K562 (cell line): ENCODE measurements at regions not wholly inside any gene's neighbourhood (a gene's known extent, or its start where the extent isn't known, plus 50 kb on each side); places are given as distances from the start of the nearest gene placed in this dataset.

Experiments
- ATAC-seq: fragments of 200-7000 bp; cut with Tn5 transposase; 3 replicates; pipeline ENCODE4 v1.9.1; 2020; ENCODE audit warnings: moderate library complexity
- BruUV-seq: library from RNA; stranded (reverse); fragments of 400-500 nt; replicated peaks from 2 replicates; lab custom pipeline; 2021; lab: Mats Ljungman, UMichigan
- CTCF ChIA-PET: fragments of 300-600 bp; formaldehyde crosslinking; extraction: SDS; loops from one replicate; lab custom pipeline; 2021; ENCODE audit warnings: low intra/inter-chr PET ratio; lab: Yijun Ruan, JAX
- POLR2A ChIA-PET: fragments of 300-600, 350-650 bp; sonication (Branson Sonifier 250); formaldehyde crosslinking; extraction: SDS; loops from one replicate; lab custom pipeline; 2021; ENCODE audit warnings: antibody characterized with exemption, inconsistent platforms; lab: Yijun Ruan, JAX
- DNase-seq, 4 experiments: peaks; one replicate each; pipeline versions ENCODE4 v3.0.0 to v3.0.0-alpha.2; 2011 to 2018; ENCODE audit warnings: low spot score in 3 of 4, mixed read lengths in 3 of 4; ENCODE audit errors: extremely low read depth in 1 of 4
- FAIRE-seq: peaks from 2 replicates; lab custom pipeline; 2011; peaks lifted over from hg19 to GRCh38; lab: Jason Lieb, UNC
- H2AFZ ChIP-seq: 2 replicates; pipeline ENCODE4 v1.6.0; 2011; ENCODE audit warnings: low read depth, low read length, control low read depth, inconsistent platforms
- H3K27ac ChIP-seq: fragments of 200-600 bp; 3 replicates; pipeline ENCODE4 v1.8.0; 2011; ENCODE audit warnings: low read depth, mild to moderate bottlenecking, control low read depth, inconsistent platforms, low read length, moderate library complexity, mixed read lengths; ENCODE audit errors: extremely low read depth
- H3K27me3 ChIP-seq, 2 experiments: fragments of 300-600 bp in 1 of 2; 2 replicates in 1 of 2; 3 replicates in 1 of 2; pipeline versions ENCODE4 v1.6.0 to v1.8.0; 2011; ENCODE audit warnings: inconsistent platforms in 2 of 2, low read length in 2 of 2, mild to moderate bottlenecking in 1 of 2, mixed read lengths in 1 of 2, moderate library complexity in 1 of 2; ENCODE audit not compliant: control insufficient read depth in 2 of 2, insufficient read depth in 2 of 2
- H3K36me3 ChIP-seq: fragments of 300-600 bp; 3 replicates; pipeline ENCODE4 v1.8.0; 2011; ENCODE audit warnings: mild to moderate bottlenecking, low read length, inconsistent platforms; ENCODE audit not compliant: control insufficient read depth, insufficient read depth
- H3K4me1 ChIP-seq, 2 experiments: fragments of 200-600 bp in 1 of 2; replicated peaks in 1 of 2; 2 replicates in 1 of 2; 3 replicates in 1 of 2; pipeline versions ENCODE4 v1.5.1 to v1.8.0; 2011; ENCODE audit warnings: inconsistent platforms in 2 of 2, low read length in 2 of 2, mild to moderate bottlenecking in 1 of 2, mixed read lengths in 1 of 2, moderate library complexity in 1 of 2; ENCODE audit not compliant: control insufficient read depth in 2 of 2, insufficient read depth in 2 of 2
- H3K4me2 ChIP-seq: 2 replicates; pipeline ENCODE4 v1.6.1; 2011; ENCODE audit warnings: low read length, control low read depth, inconsistent platforms, mixed read lengths; ENCODE audit not compliant: insufficient read depth
- H3K4me3 ChIP-seq: fragments of 200-600 bp; sonication (generic), shearing (Covaris generic); 2 replicates; pipeline ENCODE4 v1.5.1; 2016; ENCODE audit warnings: control low read depth, inconsistent platforms
- H3K79me2 ChIP-seq: fragments of 200-600 bp; 3 replicates; pipeline ENCODE4 v1.8.0; 2011; ENCODE audit warnings: low read length, inconsistent platforms; ENCODE audit not compliant: control insufficient read depth, insufficient read depth
- H3K9ac ChIP-seq, 2 experiments: 2 replicates each; pipeline versions ENCODE4 v1.6.0 to v1.6.1; 2011; ENCODE audit warnings: low read depth in 2 of 2, low read length in 2 of 2, control low read depth in 1 of 2, inconsistent platforms in 1 of 2, mild to moderate bottlenecking in 1 of 2, mixed read lengths in 1 of 2; ENCODE audit not compliant: insufficient read depth in 1 of 2
- H3K9me1 ChIP-seq: one replicate; pipeline ENCODE4 v1.6.0; 2011; ENCODE audit warnings: inconsistent platforms, mild to moderate bottlenecking, low read length, moderate library complexity; ENCODE audit not compliant: control insufficient read depth, insufficient read depth
- H3K9me3 ChIP-seq: replicated peaks from 2 replicates; pipeline ENCODE4 v1.5.1; 2011; ENCODE audit warnings: low read depth, low read length, inconsistent platforms; ENCODE audit not compliant: control insufficient read depth, insufficient read depth
- H4K20me1 ChIP-seq: replicated peaks from 2 replicates; pipeline ENCODE4 v1.6.1; 2011; ENCODE audit warnings: low read length, inconsistent platforms, mixed read lengths; ENCODE audit not compliant: control insufficient read depth, insufficient read depth
- DMBX1 ChIP-seq: fragments of 250-450 bp; sonication (Bioruptor Pico); IDR thresholded peaks from 2 replicates; pipeline ENCODE4 v1.8.0; 2022; ENCODE audit warnings: inconsistent platforms, mild to moderate bottlenecking, moderate library complexity, borderline replicate concordance
- ELF2 ChIP-seq: fragments of 250-450 bp; sonication (Bioruptor Pico); IDR thresholded peaks from 2 replicates; pipeline ENCODE4 v1.5.0; 2021; ENCODE audit warnings: mild to moderate bottlenecking
- EWSR1 ChIP-seq: fragments of 450-650 bp; IDR thresholded peaks from 2 replicates; pipeline ENCODE4 v1.6.1; 2018; ENCODE audit warnings: borderline replicate concordance, mild to moderate bottlenecking, low read depth, moderate library complexity; ENCODE audit not compliant: partially characterized antibody
- RAD51 ChIP-seq: fragments of 450-650 bp; IDR thresholded peaks from 2 replicates; pipeline ENCODE4 v1.7.1; 2016; ENCODE audit warnings: low read depth, mild to moderate bottlenecking, borderline replicate concordance
- SAFB ChIP-seq: fragments of 200-400 bp; formaldehyde crosslinking; IDR thresholded peaks from 2 replicates; pipeline ENCODE4 v1.6.1; 2017; ENCODE audit warnings: low read depth, low read length, borderline replicate concordance
- SMAD3 ChIP-seq: fragments of 450-650 bp; formaldehyde crosslinking; conservative IDR thresholded peaks from 2 replicates; pipeline ENCODE4 v1.4.0; 2020; ENCODE audit warnings: mild to moderate bottlenecking
- TBL1XR1 ChIP-seq, 2 experiments: IDR thresholded peaks; 2 replicates each; pipeline ENCODE4 v1.6.1; 2012; ENCODE audit warnings: improper control_type of control experiment in 2 of 2, low read length in 2 of 2, mild to moderate bottlenecking in 1 of 2
- TCF3 ChIP-seq: sonication (generic); formaldehyde crosslinking; IDR thresholded peaks from 2 replicates; pipeline ENCODE4 v1.4.0; 2020; ENCODE audit warnings: mild to moderate bottlenecking, missing genetic modification reagents
- TGIF2 ChIP-seq: sonication (generic); formaldehyde crosslinking; IDR thresholded peaks from 2 replicates; pipeline ENCODE4 v1.8.1; 2022; ENCODE audit warnings: mild to moderate bottlenecking, missing genetic modification reagents, moderate library complexity
- ZNF253 ChIP-seq: fragments of 250-450 bp; sonication (Bioruptor Pico); conservative IDR thresholded peaks from 2 replicates; pipeline ENCODE4 v1.6.1; 2021; ENCODE audit warnings: mild to moderate bottlenecking
- ZNF274 ChIP-seq: IDR thresholded peaks from 2 replicates; pipeline ENCODE4 v1.6.1; 2011; ENCODE audit warnings: low read depth, mild to moderate bottlenecking, low read length, moderate library complexity, borderline replicate concordance
- ZNF347 ChIP-seq: fragments of 450-650 bp; formaldehyde crosslinking; IDR thresholded peaks from 2 replicates; pipeline ENCODE4 v1.4.0; 2020; ENCODE audit warnings: low read depth, mild to moderate bottlenecking, moderate library complexity
- WGBS: fragments of 100-300 bp; shearing (Covaris generic); methylation state at CpG from one replicate; pipeline ENCODE4 v1.1.6; 2016; ENCODE audit warnings: low coverage, mixed read lengths; ENCODE audit not compliant: insufficient coverage; ENCODE audit errors: missing lambda C conversion rate; 5-methylcytosine and 5-hydroxymethylcytosine counted together
- in situ Hi-C: fragments of 300-500 bp; cut with MboI; formaldehyde crosslinking; loops from 4 replicates; pipeline ENCODE4 v1.15.0; 2018; ENCODE audit warnings: inconsistent platforms, mixed read lengths
- intact Hi-C: fragments of 100-400 bp; cut with micrococcal nuclease; formaldehyde crosslinking; loops from 2 replicates; pipeline ENCODE4 v1.14.2; 2022
- TF ChIP-seq, protein P1 (sequence below): fragments of 450-650 bp; formaldehyde crosslinking; conservative IDR thresholded peaks from 2 replicates; pipeline ENCODE4 v1.4.0; 2022; ENCODE audit warnings: mild to moderate bottlenecking, missing genetic modification characterization
- TF ChIP-seq, protein P2 (sequence below): fragments of 450-650 bp; IDR thresholded peaks from 2 replicates; pipeline ENCODE4 v1.6.1; 2016; ENCODE audit warnings: low read depth, mild to moderate bottlenecking, moderate library complexity

DNA sequence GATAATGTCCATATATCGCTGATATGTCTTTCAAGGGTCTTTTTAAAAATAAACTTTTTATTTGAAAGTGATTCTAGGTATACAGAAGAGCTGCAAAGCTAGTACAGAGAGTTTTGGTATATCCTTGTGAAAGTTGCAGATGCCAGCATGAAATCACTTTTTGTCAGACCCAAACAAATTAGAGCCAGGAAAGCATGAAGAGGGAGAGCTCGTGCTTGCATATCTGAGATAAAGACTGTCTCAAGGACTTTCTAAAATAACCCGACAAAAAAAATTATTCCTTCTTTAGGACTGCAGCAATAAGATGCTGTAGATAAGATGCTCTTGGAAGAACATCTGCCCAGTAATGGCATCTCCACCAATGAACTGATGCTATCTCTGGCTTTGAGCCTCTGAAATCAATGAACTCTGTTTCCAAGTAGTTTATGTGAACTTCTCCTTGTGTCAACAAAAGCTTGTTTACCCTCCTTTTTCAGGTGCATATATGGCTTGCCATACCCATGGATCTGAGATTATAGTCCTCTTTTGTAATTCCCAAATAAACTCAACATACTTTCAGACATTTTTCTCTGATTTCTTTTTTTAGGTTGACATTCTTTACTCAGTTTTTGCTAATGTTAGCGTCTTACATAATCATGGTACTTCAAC is 774.6 kb upstream of the FAM98A start:
- whole genome bisulfite sequencing, result 0% methylated on average over 4 of the region's 4 CpGs

More for the DNA sequence above, 774.6 kb upstream of the FAM98A start:
- BruUV-seq, result no TSS peak
- H3K9me1 ChIP-seq, result no peaks in the 10 kb centered on the region
- no peaks in the 10 kb centered on the region for H4K20me1 ChIP-seq
- FAIRE-seq, result no peak
- H3K9ac ChIP-seq, result no peak overlapping the region
- H3K4me3 ChIP-seq, result no peak overlapping the region
- H2AFZ ChIP-seq, result no peak overlapping the region
- ChIA-PET POLR2A (no interaction called here), CTCF (no interaction called here)
- H3K4me1 ChIP-seq, result no peaks in the 10 kb centered on the region
- TF ChIP-seq ZNF347 (CRISPR knock-in tag) (no peak), TGIF2 (CRISPR knock-in tag) (no peak), RAD51 (no peak), TCF3 (CRISPR knock-in tag) (no peak), ZNF274 (no peak), SAFB (no peak), ELF2 (CRISPR knock-in tag) (no peak), SMAD3 (no peak), EWSR1 (no peak), DMBX1 (CRISPR knock-in tag) (no peak), TBL1XR1 (IDR thresholded peaks at IDR 0.05; ENCODE audit: low read length in 2 of 2) (no peak), ZNF253 (CRISPR knock-in tag) (no peak)
- TF ChIP-seq, protein P1, sequence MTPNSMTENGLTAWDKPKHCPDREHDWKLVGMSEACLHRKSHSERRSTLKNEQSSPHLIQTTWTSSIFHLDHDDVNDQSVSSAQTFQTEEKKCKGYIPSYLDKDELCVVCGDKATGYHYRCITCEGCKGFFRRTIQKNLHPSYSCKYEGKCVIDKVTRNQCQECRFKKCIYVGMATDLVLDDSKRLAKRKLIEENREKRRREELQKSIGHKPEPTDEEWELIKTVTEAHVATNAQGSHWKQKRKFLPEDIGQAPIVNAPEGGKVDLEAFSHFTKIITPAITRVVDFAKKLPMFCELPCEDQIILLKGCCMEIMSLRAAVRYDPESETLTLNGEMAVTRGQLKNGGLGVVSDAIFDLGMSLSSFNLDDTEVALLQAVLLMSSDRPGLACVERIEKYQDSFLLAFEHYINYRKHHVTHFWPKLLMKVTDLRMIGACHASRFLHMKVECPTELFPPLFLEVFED (CRISPR knock-in tag), result no peak
- TF ChIP-seq, protein P2, sequence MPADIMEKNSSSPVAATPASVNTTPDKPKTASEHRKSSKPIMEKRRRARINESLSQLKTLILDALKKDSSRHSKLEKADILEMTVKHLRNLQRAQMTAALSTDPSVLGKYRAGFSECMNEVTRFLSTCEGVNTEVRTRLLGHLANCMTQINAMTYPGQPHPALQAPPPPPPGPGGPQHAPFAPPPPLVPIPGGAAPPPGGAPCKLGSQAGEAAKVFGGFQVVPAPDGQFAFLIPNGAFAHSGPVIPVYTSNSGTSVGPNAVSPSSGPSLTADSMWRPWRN, result no peak
- TF ChIP-seq, all 486 proteins: peak for 0
- intact Hi-C loops, result no loop called here
- in situ Hi-C loops, result no loop called here
- H3K27ac ChIP-seq, result no peak overlapping the region
- H3K9me3 ChIP-seq, result no peaks in the 10 kb centered on the region
- ATAC-seq (no peak), DNase-seq (no peak)
- H3K79me2 ChIP-seq, result no peaks in the 10 kb centered on the region
- no peaks in the 10 kb centered on the region for H3K27me3 ChIP-seq
- no peaks in the 10 kb centered on the region for H3K36me3 ChIP-seq
- no peak overlapping the region for H3K4me2 ChIP-seq
